NCI-H1694 treated with DMSO at 0.1 percent for 48 hours (cell line): ENCODE measurements at regions not wholly inside any gene's neighbourhood (a gene's known extent, or its start where the extent isn't known, plus 50 kb on each side); places are given as distances from the start of the nearest gene placed in this dataset.
"Not testable (repeated sequence)": the region's sequence is repeated elsewhere in the genome, so short reads cannot be mapped to it uniquely, and the experiment has no call there.

Experiments used
- DNase-seq: peaks from one replicate; lab custom pipeline; 2025; lab: John Stamatoyannopoulos, UW

GRCh38 chr10:57168611-57169240 lies 807.7 kb upstream of the ZWINT start:
- DNase-seq: no peak

GRCh38 chr10:57165671-57166070 lies 804.6 kb upstream of the ZWINT start:
- DNase-seq: no peak

- no peak for DNase-seq
Observed at GRCh38 chr10:57162231-57162630, 801.2 kb upstream of the ZWINT start.

GRCh38 chr10:57161157-57161556 lies 800.1 kb upstream of the ZWINT start:
- no peak for DNase-seq

GRCh38 chr10:57145548-57145947 lies 784.5 kb upstream of the ZWINT start:
- no peak for DNase-seq

- DNase-seq: no peak
Observed at GRCh38 chr10:57142925-57143576, 782.0 kb upstream of the ZWINT start.

- no peak for DNase-seq
Observed at GRCh38 chr10:57141708-57142107, 780.6 kb upstream of the ZWINT start.

- DNase-seq: no peak
Observed at GRCh38 chr10:57119684-57120083, 758.6 kb upstream of the ZWINT start.

GRCh38 chr10:57113545-57113944 lies 752.5 kb upstream of the ZWINT start:
- DNase-seq: no peak

GRCh38 chr10:57102236-57102635 lies 741.2 kb upstream of the ZWINT start:
- DNase-seq: no peak

GRCh38 chr10:57098146-57098545 lies 737.1 kb upstream of the ZWINT start:
- no peak for DNase-seq

- DNase-seq: no peak
Observed at GRCh38 chr10:57096044-57096443, 735.0 kb upstream of the ZWINT start.

GRCh38 chr10:57094965-57095364 lies 733.9 kb upstream of the ZWINT start:
- no peak for DNase-seq

- DNase-seq: no peak
Observed at GRCh38 chr10:57094083-57094482, 733.0 kb upstream of the ZWINT start.

- no peak for DNase-seq
Observed at GRCh38 chr10:57053530-57053929, 692.5 kb upstream of the ZWINT start.

GRCh38 chr10:57049096-57049495 lies 688.0 kb upstream of the ZWINT start:
- DNase-seq: no peak

GRCh38 chr10:57038531-57038930 lies 677.5 kb upstream of the ZWINT start:
- no peak for DNase-seq

GRCh38 chr10:57035310-57035709 lies 674.3 kb upstream of the ZWINT start:
- DNase-seq: no peak

- not testable (repeated sequence) for DNase-seq
Observed at GRCh38 chr10:57032301-57032700, 671.2 kb upstream of the ZWINT start.

GRCh38 chr10:57031346-57031745 lies 670.3 kb upstream of the ZWINT start:
- DNase-seq: no peak

- no peak for DNase-seq
Observed at GRCh38 chr10:57026307-57026706, 665.2 kb upstream of the ZWINT start.

GRCh38 chr10:57023626-57024025 lies 662.6 kb upstream of the ZWINT start:
- DNase-seq: no peak

GRCh38 chr10:57018452-57018851 lies 657.4 kb upstream of the ZWINT start:
- no peak for DNase-seq
